NCI-H128 (cell line): ENCODE measurements at regions not wholly inside any gene's neighbourhood (a gene's known extent, or its start where the extent isn't known, plus 50 kb on each side); places are given as distances from the start of the nearest gene placed in this dataset.

Experiments used
- DNase-seq: peaks from one replicate; lab custom pipeline; 2025; ENCODE audit not compliant: unreplicated experiment; lab: John Stamatoyannopoulos, UW

DNA sequence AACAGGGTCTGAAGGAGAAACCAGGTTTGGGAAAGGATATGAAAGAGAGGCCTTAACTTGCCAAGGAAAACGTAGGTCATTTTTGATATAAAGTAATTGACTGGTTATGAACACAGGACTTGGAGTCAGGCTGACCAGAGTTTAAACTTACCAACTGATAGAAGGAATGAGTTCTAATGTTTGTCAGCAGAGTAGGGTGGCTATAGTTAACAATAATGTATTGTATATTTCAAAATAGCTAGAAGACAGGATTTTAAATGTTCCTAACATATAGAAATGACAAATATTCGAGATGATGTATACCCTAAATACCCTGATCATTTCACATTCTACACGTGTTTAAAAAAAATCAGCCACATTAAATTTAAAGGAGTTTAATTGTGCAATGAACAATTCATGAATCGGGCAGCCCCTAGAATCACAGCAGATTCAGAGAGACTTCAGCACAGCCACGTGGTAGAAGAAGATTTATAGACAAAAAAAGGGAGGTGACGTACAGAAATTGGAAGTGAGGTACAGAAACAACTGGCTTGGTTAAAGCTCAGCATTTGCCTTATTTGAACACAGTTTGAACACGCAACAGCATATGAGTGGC, 52.5 kb upstream of the PLEKHG7 start:
- no peak for DNase-seq

DNA sequence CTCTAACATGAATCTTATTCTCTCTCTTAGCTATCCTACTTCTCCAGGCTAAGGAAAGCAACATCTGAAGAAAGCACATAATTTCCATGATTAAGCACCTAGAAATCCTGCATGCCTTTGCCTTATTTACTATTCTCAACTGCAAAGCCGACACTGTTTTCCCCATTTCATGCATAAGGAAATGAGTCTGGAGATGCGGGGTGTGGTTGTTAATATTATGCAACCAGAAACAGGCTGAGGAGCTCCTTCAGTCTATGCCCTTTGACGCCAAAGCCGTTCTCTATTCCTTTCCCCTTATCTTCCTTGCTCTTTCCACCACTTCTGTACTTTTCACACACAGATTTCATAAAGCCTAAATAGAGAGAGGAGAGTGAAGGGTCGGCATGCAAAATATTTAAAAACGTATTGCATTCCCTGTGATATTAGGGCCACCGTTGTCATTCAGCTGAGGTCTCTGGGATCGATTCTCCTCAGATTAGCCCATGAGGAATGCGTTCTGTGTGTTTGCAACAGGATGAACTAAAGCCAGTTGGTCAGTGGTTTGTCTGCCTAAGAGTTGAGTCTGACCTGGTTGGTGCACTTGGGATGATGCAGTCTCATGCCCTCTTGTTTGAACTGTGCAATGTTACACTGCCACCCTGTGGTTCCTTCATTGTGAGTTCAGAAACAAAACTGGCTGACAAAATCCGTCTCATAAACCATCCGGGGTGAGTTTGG, 53.1 kb upstream of the PLEKHG7 start:
- DNase-seq, result peak; percentile 65

DNA sequence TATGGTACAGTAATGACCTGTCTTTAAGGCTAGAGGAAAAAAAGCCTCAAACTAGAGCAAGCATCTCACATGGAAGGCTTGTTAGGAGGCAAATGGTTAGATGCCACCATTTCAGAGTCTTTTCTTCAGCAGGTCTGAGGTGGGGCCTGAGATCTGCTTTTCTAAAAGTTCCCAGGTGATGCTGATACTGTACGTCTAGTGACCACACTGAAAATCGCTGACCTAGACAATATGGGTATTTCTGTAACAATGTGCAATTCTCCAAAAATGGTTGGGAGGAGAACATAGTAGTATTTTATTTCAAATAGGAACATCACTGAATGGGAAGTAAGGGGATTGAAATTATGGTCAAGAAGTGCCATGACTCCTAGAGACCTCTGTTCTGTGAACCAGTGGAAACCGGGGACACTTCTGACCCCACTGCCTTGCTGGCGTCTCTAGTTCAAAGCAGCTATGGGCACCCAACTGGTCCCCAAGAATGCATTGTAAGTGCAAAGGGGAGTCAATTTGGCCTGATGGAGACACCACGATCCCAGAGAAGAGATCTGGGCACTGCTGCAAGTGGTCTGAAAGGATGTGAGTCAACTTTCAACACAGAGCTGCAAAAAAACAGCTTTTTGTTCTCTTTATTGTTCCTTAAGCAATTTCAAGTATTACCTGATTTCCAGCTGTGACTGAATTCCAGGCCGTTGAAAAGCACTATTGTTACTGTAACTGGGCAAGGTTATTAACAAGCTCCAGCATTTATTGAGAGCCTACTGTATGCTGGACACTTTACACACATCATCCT, 54.4 kb upstream of the PLEKHG7 start:
- no peak for DNase-seq

DNA sequence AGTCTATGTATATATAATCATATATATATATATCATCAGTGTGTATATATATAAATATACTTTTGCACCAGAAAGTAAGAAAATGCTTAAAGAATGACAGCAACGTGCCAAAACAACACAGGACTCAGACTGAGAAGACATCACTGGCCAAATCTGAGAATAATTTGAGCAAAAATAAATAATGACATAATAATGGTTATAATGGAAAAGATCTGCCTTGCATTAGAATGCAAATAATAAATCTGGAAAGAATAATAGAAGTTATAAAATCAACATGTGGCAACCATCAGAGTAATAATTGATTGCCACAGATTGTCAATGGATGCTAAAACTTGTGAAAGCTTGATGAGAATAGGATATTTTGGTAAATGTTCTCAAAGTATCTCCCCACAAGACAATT, 61.5 kb upstream of the PLEKHG7 start:
- no peak for DNase-seq

DNA sequence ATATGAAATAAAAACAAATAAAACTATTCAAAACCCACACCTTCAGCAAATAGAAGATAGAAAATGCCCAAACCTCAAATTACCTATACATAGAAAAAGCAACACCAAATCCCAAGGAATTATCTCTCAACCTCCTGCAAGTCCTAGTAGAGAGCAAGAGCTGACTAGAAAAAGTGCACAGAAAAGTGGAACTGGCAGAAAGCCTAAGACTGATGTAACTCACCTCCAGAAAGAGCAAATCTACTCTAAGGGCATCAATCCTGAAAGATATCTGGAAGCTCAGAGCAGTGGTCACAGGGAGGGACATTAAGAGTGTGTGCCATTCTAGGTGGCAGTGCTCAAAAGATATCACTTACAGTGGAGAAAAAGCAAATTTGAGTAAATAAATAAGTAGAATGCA, 62.1 kb upstream of the PLEKHG7 start:
- DNase-seq, result no peak

DNA sequence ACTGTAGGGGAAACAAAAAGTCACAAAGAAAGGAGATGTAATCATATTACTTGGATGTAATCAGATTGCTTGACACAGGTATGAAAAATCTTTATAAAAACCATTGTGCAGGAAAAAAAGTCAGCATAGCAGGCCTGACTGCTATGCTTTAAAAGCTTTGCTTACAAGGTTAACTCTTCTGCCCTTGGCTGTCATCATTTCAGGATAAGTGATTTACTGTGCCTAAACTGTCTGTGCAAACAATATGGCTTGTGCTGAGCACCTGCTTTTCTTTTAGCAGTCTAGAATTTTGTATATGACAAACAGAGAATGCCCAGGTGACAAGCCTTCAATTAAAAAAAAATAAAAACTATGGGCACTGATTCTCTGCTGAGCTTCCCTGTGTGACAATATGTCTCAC, 63.8 kb upstream of the PLEKHG7 start:
- no peak for DNase-seq

DNA sequence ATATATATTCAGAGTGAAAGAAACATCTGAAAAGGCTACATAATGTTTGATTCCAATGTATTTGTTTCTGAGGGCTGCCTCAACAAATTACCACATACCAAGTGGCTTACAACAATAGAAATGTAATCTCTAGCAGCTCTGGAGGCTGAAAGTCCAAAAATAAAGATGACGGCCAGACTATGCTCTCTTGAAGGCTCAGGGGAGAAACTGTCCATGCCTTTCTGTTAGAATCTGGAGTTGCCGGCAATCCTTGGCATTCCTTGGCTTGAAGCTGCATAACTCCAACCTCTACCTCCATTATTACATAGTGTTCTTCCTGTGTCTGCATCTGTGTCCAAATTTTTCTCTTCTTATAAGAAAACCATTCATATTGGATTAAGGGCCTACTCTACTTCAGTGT, 68.1 kb upstream of the PLEKHG7 start:
- no peak for DNase-seq

DNA sequence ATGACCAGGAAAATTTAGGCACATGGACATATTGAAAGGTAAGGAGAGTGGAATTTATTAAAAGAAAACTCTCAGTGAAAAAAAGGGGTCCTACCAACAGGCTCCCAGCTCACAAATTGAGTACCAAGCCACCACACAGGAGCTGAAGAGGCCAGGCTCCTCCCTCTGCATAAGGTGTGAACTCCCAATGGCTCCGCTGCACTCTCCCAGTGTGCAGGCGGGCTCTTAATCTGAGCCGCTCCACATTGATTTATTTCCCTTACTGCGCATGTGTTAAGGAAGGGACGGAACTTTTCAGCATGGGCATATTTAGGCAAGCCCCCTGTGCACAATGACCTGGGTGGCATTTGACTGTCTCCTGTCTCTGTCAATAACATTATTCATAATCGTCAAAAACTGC, 68.6 kb upstream of the PLEKHG7 start:
- no peak for DNase-seq

DNA sequence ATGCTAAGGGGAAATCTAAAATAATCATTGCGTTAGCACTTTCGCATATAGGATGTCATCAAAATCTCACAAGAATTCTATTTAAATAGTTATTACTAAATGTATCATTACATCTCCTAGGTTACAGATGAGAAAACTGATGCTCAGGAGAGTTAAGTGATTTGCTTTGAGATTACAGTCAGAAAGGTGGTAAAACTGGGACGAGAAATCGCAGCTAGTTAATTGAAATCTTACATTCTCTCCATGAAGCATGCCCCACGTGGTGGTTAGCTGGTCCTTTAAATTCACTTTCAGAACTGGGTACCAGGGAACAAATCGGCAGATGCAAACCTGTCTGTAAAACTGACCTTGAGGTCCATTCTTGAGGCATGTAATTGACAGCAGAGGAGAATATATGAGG, 71.8 kb upstream of the PLEKHG7 start:
- no peak for DNase-seq

DNA sequence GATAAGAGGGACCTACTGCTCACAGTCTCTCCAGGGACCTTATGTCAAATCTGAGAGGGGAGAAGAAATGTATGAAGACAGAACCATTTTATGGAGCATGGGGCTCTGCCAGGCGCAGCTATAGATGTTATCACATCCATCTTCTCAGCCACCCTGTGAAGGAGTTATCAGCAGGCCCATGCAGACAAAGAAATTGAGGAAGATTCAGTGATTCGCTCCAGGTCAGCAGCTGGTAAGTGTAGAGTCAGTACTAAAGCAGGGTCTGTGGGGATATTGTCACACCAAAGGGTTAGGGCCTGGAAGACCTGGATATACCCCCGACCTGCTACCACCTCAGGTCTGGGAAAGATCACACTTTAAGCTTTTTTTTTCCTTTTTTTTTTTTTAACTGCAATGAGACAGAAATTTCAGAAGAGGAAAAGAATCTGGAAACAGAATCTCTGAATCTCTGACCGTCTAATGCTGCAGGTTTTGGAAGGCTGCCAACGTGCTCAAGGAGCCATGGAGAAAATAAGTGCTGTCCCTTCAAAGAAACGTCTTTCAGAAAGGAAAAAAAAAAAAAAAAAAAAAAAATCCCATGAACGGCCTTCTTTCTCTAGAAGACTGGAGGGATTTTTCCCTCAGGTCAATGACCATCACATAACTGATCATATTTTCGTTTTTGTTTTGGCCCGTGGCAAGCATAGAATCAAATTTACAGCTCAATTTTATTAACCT, 73.3 kb upstream of the PLEKHG7 start:
- DNase-seq, result peak; percentile 27

DNA sequence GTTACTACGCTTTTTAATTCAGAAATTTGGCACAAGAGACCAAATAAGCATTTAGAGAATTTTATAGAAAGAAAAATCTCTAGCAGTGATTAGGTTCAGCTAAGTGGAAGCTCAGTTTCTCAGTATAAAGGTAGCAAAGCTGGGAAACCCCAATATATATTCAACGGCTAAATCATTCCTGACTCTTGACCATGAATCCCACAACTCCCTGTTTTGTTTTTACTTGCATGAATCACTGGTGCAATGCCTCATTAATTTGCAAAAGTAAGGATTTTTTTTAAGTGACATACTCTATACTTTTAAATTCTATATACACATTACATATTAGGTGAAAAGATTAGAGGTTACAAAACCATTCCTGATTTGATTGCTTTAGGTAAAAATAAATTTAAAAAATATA, 74.3 kb upstream of the PLEKHG7 start:
- no peak for DNase-seq

DNA sequence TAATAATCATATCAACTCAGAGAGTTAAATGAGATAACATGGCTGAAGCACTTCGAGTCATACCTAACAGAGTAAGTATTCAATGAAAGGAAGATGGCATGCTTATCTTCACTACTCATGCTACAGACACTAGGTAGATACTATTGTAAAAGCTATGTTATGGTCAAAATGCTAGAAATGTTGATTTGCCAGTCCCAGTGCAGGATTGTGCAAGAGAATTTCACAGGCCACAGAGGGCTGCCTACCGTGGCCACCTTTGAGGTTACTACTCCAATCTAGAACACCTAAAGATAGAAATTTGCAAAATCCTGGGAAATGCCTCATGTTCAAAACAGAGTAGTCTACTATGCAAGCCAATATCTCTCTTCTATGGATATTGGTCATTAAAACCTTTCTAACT, 75.3 kb upstream of the PLEKHG7 start:
- no peak for DNase-seq

DNA sequence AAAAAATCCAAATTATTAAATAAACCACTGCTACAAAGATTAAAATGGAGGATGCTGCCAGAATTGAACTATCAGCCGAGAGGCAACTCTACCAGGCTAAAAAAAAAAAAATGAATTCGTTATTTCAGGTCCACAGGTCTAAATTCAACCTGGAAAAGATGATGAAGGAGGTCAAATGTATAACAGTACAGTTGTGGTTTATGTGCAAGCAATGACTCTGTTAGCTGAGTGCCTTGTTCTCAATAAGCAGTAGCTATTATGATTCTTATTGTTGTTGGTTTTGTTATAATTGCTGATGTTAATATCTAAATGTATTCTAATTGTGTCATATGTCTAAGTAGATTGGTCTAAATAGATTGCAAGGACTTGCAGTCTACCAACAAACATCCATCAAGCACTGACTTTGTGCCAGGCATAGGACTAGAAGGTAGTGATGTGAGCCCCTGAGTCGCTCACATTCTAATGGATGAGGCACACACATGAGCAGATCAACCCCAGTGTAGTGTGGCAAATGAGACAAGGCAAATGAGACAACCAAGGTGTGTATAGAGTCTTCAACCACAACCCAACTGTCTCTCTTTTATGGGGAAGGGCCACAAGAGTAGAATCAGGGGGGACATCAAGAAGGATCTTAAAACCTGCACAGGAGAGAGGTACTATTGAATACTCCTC, 77.0 kb upstream of the PLEKHG7 start:
- DNase-seq, result no peak

DNA sequence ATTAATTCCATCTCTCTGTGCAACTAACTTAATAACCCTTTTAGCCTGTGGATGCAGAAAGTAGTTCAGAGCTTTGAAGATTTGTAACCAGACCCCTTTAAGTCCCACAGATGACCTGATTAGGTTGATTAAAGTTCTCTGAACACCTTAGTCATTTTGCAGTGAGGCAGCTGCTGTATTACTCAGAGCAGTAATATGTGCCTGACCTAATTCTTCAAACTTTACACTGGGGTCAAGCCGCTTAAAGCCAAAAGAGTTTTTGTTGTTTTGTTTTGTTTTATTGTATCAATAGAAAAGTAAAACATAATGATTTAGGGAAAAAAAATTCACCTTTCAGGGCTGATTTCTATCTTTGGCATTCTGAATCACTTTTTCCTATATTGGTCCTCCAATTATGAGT, 78.6 kb upstream of the PLEKHG7 start:
- no peak for DNase-seq

DNA sequence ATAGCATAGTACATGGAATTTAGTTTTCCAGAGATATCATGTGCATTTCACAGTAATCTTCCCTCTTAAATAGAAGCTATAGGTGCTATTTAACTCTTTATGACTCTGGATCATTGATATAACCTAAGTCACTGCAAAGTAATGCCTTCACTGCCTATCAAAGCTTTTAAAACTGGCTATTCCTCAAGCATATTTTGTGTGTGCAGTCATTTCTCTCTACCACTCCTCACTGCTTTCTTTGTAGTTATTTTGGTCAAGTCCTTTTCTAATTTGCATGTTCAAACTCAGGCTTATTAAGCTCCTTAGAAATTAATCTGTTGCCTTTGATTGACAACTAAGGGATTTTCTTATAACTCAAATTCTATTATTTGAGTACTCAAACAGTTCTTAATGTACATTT, 79.4 kb upstream of the PLEKHG7 start:
- DNase-seq, result no peak

DNA sequence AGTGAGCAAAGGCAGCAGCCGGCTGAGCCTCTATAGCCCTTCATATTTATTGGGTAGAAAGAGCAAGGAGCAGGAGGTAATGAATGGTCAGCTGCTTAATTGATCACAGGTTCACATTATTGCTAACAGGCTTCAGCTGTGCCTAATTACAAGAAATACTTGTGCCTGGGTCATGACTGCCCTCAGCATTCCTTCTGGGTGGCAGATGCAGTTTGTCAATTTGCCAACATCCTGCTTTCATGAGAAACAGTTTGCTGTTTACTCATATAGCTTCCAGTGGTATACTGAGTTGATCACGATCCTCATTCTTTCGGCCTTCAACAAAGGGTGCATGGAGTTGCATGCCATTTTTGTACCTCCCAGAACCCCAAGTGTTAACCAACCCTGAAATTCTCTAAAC, 81.0 kb upstream of the PLEKHG7 start:
- DNase-seq, result no peak

DNA sequence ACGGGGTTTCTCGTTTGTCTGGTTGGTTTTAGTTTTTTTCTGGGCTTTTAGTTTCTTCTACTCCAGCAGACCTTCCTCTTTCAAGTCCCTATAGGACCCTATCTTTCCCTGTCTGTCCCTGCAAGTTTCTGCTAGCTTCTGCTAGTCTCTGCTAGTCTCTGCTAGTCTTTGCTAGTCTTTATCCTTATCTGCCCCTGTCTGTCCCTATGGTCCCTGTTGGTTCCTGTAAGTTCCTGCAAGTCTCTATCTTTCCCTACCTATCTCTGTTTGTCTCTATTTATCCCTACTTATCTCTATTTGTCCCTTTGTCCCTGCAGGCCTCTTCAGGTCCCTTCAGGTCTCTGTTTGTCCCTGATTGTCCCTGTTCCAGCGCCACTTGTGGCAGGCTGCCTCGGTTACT, 81.5 kb upstream of the PLEKHG7 start:
- no peak for DNase-seq

DNA sequence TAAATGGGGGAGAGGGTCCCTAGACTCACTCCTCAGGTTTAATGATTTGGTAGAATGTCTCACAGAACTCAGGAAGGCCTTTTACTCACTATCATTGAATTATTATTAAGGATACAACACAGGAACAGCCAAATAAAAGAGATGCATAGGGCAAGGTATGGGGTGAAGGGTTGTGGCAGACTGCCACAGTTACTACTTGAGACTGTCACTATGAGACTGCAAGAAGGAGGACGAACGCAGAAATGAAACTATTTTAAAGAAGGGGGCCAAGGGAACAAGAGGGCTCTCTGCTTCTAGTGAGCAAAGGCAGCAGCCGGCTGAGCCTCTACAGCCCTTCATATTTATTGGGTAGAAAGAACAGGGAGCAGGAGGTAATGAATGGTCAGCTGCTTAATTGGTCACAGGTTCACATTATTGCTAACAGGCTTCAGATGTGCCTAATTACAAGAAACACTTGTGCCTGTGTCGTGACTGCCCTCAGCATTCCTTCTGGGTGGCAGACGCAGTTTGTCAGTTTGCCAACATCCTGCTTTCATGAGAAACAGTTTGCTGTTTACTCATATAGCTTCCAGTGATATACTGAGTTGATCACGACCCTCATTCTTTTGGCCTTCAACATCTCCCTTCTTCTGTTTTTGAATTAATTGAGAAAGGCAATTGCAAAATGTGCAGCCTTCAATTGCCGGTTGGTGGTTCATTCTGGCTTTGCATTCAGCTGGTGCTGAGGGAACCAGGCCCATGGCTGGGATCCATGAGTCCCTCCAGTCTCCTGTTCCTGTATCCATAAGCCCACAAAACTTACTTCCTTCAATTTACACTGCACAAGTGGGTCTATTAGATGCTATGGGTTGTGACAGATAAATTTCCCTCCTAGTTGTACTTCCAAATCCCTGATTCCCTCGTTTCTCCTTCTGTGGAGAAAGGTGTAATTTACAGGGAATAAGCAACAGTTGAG, 82.8 kb upstream of the PLEKHG7 start:
- no peak for DNase-seq

DNA sequence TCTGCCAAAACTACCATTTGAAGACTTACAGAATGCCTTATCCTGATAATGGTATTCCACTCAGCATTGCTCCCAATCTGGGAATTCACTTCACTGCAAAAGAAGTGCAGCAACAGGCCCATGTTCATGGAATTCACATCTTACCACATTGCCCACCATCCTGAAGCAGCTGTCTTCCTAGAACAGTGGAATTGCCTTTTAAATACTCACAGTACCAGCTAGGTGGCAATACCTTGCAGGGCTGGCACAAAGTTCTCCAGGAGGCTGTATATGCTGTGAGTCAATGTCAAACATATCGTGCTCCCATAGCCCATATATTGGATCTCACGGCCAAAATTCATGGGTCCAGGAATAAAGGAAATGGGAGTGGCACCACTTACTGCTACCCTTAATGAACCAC, 83.8 kb upstream of the PLEKHG7 start:
- DNase-seq, result no peak

DNA sequence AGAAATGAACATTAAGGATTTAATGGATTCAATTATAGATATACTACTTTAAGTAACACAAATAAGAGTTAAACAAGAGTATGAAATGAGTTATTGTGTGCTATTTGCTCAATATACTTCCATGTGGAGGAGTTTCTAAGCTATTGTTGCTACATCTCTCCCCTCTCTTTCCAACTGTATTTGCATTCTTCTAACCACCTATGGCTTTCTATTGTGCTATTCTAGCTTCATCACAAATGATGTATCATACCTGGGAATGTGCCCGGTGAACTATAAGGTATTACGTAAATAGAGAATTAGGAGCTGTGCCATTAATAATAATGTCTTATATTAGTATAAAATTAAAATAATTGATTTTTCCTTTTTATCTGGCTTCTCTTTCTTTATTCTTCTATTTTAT, 87.1 kb upstream of the PLEKHG7 start:
- no peak for DNase-seq
